HG02571 (cell line): ENCODE measurements at regions not wholly inside any gene's neighbourhood (a gene's known extent, or its start where the extent isn't known, plus 50 kb on each side); places are given as distances from the start of the nearest gene placed in this dataset.

Experiments used
- ATAC-seq: cut with Tn5 transposase; IDR thresholded peaks from one replicate; pipeline ENCODE4 v1.9.1; 2021; ENCODE audit warnings: mild to moderate bottlenecking, moderate library complexity; ENCODE audit not compliant: unreplicated experiment

DNA sequence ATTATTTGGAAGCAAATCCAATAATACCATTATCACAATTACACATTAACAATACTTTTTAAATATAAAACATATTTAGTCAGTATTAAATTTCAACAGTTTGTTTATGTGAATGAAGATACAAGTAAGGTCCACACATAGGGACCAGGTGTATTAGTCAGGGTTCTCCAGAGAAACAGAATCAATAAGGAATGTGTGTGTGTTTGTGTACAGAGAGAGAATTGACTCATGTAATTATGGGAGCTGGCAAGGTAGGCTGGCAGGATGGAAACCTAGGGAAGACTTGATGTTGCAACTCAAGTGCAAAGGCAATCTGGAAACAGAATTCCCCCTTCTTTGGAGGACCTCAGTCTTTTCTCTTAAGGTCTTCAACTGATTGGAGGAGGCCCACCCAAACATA, 123.2 kb upstream of the OTX2 start:
- no peak for ATAC-seq

DNA sequence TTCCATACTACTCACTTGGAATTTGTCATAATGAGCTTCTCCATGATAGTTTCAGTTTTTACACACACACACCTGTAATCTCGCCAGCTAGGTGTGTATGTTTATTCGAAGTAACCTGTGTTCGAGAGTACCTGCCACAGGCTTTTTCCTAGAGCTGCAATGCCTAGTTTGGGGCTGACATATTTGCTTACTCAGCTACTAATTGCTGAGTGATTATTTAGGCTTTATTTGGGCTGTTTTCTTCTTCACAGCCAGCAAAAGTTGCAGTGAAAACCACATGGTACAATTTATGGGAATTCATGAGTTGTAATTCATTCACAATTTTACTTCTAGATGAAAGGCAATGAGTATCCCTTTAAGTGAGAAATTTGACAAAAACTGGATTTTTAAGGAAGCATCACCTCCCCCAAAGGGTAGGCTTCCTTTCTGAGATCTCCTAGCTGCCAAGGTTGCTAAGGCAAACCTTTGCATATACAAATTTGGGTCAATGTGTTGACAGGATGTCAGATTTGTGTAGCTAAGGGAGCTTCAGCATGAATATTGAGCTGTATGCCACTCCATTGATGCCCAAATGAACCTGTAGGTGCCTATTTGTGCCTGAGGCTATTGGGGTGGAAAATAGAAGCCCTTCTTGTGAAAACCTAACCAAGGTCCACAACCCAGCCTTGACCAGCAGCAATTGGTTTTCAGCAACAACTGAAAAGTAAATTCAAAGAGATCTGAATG, 108.7 kb upstream of the OTX2 start:
- ATAC-seq: no peak

DNA sequence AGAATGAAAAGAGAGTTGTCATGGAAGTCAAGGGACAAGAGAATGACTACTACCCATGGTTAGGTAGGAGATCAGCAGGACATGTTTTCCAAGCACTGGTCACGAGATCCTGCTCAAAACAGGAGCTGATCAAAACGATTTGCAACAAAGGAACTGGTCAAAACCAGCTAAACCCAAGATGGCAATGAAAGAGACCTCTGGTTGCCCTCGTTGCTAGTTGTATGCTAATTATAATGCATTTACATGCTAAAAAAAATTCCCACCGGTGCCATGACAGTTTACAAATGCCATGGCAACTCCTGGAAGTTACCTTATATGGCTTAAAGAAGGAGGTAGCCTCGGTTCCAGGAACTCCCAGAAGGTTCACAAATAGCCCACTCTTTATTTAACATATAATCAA, 95.0 kb upstream of the OTX2 start:
- ATAC-seq: no peak

DNA sequence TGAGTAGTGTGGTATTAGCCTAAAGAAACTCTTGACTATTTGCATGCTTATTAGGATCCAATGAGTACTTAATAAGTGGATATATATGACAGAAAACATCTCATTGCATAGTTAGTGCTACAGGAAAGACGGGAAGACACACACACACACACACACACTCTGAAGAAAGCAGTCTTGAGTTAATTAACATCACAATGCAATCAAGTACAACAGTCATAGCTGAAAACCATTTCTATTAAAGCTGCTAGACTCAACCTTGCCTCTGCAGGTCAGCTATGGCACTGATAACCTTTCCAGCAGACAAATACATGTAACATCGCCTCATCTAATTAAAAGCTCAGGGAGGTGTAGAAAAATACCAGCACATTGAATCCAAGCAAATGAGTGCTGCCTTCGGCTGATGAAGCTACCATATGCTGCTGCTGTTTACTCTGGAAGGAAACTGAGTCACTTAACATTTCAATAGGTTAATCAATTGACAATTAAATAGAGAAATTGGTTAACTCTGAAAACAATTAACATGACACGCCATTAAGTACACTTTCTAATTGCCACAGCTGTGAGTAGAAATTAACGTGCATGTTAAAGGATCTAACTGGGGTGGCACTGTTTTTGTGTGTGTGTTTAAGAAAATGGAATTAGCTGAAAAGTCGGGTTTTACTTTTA, 93.2 kb upstream of the OTX2 start:
- no peak for ATAC-seq

DNA sequence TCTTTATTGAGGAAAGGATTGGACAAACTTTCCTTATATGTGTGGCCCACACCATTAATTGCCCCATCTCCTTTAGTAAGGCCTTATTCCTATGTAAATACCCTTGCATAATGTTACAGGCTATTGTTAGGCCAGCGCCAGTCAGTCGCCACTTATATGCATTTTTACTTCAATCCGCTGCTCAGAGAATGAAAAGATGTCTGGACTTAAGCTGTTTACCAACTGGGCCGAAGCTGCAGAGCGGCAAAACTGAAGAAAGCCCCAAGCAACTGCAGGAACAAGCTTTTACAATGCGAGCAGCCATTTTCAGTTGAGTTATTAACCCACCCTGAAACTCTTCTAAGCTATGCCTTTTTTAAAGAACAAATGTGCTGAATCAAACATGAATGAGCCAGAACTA, 92.1 kb upstream of the OTX2 start:
- no peak for ATAC-seq

DNA sequence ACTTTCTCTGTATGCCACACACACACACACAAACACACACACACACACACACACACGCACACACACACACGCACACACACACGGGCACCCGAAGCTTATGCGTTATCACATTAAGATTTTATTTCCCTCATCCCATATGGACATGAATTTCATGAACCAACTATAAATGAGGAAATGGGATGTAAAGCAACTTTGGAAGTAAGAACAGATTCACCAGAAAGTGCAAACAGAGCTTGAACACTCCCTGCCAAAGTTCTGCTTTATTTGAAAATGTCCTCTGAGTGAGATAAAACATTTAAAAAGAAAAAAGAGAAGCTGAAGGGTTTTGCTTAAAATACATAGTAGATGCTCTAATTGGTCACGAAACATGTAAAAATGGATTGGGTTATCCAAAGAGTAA, 90.4 kb upstream of the OTX2 start:
- no peak for ATAC-seq

DNA sequence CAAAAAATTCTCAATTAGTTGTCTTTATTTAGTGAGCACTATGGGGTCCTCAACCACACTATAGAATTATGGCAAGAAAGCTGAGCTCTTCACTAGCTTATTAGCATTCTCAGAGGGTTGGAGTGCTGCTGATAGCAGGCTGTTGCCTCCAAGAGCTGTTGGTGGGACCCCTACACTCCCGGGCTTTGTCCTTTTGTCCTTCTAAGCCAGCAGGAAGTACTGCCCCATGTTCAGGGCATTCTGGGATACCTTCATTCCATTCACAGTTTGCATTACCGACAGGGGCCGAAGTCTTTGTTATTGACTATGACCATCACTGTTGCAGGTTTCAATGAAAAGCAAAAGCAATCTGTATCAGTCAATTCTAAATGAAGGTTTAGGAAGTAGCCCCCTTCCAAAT, 89.5 kb upstream of the OTX2 start:
- no peak for ATAC-seq

DNA sequence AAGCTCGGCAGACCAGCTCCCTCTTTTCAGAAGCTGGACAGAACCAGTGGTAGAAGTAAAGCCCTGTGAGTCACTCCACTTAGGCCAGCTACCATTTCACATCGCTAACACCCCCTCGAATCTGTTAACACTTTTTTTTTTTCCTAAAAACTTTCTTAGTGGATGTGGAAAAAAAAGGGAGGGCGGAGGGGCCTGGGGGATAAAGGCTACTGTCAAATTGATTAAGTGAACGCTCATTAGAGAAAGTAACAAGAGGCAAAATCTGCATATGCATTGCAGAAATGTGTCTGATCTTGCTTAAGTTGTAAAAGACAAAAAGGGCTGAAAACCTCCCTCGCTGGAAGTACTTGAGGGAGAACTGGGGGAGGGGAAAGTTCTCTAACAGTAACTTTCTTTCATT, 86.6 kb upstream of the OTX2 start:
- no peak for ATAC-seq

DNA sequence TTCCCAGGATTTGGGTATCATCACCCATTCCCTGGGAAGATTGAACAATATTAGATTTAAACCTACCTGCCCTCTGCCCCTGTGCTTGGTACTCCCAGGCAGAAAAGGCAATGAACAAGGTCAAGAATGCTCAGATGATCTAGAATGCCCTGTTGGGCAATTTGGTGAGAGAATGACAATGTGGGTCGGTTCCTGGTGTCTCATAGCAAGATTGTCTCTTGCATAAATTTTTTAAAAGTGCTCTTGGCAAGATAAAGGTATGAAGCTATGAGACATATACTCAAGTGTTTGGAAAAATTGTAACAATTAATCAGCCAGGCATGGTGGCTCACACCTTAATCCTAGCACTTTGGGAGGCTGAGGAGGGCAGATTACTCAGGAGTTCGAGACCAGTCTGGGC, 86.0 kb upstream of the OTX2 start:
- ATAC-seq: no peak

DNA sequence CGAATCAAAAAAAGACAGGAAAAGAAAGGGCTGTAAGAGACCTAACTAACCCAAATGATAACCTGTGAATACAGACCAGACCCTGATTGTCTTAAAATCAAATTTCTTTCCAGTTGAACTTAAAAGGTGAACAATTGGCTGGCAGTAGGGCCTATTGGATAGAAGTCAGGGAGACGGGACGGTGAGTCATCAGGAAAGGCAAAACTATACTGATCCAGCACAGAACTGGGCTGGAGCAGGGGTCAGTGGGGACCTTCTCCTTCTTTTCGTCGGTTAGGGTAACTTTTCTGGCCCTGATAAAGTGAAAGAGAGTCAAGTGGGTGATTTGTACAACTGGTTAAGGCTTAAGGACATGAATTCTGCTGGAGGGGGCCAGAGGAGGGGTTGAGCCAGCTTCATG, 84.9 kb upstream of the OTX2 start:
- no peak for ATAC-seq

DNA sequence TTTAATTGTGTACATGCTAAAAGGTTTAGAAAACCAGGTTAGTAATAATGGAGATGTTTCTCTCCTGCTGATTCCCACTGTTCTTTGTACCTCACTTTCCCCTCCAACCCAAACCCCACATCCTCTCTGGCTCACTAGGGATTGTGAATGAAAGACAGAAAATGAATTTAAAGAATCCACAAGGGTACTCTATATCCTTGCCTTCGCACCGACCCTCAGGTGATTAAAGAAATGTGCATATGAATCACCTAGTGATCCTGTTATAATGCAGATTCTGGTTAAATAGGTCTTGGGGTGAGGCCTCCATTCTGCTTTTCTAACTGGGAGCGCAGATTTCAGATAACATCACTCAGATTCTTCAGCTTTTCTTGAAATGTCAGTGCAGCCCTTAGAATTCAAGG, 84.3 kb upstream of the OTX2 start:
- ATAC-seq: no peak

DNA sequence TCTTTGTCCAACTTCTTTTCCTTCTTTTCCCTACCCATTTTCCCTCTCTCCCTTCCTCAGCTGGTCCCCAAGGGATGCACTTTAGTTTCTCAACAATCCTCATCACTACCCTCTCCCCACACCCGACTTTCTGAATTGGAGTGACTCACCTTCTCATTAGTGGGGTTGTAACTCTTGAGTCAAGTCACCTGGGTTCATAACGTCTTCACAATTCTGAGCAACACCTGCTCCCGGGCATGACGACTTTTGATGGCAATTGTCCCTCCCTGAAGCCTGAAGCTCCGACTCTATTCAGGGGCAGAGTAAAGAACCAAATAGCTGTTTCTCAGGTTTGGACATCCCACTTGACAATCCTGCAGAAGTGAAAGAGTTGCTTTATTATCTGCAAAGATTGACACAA, 82.7 kb upstream of the OTX2 start:
- ATAC-seq: no peak

DNA sequence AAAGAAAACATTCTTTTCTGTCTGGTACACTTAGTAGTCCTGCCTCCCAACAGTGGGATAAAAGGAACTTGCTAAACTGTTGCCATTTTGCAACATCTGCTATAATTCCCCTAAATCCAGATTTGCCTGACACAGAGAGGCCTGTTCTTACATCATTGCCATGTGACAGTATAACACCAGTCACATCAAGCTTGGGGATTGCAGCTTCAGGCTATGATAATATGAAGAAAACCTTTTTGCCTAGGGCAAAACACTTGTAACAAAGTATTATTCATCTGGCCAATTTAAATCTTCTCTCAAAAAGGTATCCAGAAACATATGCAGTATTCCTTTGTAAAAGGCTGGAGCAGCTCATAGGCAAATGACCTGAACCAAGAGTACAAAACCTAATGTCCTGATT, 80.9 kb upstream of the OTX2 start:
- no peak for ATAC-seq

DNA sequence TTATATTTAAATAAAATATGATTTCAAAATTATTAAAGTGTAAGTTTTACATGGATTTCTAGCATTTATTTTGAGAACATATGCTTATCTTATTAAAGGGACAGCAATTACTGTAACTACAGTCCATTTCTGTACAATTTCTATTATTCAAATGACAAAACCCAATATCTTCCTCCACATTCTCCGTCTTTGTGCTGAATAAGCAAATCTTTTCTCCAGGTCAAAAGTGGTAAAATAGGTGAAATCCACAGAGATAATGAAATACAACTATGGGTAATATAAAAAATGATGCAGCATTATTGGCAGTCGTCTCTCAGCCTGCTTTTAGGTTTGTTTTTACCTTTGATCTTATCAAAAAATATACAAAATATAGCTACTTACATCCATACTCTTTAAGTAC, 79.4 kb upstream of the OTX2 start:
- no peak for ATAC-seq

DNA sequence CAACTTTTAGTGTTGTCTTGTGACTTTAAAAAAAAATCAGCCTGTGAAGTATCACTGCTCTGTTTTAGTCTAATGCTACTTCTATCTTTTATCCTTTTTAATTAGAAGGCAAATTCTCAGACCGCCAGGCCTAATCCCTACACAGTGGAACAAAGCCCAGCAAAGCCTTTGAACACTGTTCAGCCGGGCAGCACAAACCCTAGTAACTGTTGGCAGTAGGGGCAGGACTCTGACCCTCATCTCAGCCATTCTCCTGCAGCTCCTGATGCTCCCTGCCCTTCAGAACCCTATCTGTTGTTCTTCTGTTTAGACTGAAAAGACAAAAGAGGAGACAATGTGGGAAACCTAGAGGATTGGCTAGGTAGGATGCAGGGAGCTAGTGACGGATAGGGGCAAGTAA, 78.0 kb upstream of the OTX2 start:
- no peak for ATAC-seq

DNA sequence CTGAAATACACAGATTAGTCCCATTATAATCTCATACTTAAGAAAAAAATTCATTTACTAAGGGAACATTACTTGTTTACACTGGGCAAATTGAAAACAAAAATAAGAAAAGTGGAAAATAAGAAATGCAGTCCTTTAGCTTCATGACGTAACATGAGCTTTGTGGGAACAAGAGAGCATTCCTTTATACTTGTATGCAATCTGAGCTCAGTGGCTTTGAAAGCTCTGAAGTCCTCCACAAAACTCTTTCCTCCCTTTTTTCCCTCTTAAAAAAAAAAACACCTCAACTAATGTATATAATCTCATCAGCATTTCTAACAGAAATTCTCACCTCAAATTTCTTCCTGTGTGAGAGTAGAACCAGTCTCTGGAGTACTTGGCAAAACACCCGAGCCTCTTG, 76.9 kb upstream of the OTX2 start:
- no peak for ATAC-seq

DNA sequence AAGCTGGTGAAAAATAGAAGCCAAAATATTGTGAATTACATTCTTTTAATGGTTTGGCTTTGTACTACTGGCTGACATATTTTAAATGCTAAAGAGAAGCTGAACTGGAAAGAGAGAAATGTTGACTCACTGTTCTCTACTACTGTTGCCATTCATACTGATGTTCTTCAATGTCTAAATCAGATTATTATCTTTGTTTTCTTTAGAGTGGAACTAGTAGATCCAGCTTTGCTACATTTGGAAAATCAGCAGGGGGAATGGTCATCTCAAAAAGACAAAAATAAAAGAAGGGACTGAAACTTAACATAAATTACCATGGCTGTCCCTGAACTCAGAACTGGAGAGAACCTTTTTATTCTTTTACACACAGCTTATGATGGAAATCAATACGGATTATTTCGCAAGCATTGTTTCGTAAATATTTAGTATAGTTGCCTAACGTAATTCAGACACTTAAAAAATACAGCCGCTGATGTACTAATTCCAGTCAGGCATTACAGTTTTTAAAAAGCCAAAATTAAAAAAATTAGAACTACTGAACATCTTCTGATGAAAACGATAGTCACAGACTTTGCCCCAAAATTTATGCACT, 76.3 kb upstream of the OTX2 start:
- no peak for ATAC-seq

DNA sequence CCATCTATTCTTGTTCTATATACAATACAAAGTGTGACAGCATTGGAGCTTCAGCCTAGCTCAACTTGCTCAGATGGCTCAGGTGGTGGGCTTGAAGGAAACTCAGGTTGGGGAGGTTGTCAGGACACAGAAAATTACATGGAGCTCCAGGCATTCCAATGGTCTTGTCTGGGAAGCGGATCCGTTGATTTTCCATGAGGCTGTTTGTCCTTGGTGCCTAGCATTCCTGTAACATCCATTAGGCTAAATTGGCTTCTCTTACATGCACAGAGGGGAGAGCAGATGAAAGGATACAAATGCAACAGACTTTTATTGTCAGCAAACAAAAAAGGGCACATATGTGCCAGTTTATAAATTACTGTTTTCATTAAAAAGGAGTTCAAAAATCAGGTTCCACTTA, 75.5 kb upstream of the OTX2 start:
- no peak for ATAC-seq

DNA sequence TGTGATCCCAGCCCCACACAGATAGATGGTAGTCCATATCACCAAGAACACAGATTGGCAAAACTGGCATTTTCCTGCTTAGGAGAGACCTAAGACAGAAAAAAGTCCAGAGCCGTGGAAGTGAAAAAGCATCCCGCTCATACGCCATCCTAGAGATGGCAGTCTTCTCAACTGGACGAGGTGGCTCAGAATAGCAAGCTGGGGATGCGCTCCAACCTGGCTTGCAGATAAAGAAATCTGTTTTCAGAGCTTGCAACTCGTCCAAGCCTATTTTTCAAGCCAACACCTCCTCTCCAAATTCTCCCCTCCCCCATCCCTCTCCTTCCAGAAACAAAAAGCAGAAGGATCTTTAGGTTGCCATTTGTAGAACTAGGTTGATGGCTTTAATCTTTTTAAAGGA, 74.3 kb upstream of the OTX2 start:
- no peak for ATAC-seq

DNA sequence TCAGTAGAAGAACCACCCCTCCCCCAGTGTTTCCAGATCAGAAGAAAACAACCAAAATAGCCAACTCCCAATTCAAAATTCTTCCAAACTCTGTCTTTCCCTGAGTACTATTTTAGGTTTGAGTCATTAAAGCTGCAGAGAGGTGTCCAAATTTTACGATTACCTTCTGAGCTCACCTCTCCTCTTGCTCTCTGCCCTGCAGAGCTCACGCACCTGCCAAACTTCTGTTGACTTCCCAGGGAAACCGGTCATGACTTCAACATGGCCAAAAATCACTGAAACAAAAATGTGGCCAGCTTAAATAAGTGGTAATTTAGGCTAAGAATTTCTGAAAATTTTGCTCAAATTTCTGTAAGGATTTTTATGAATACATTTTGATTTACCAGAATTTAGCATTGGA, 70.9 kb upstream of the OTX2 start:
- no peak for ATAC-seq

DNA sequence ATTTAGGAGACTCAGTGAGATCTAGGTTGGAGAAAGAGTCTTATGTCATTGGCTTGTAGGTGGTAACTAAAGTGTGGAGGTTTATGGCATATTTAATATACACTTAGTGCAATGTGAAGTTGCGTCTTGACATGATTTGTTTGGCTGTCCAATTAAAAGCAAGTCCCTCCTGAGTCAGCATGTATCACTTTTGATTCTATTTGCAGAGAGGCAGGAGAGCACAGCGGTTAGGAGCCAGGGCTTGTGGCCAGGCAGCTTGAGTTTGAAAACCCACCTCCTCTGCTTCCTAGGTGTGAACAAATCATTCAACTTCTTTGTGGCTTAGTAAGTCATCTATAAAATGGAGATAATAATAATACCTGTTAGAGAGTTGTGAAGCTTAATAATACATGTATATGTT, 68.5 kb upstream of the OTX2 start:
- ATAC-seq: no peak

DNA sequence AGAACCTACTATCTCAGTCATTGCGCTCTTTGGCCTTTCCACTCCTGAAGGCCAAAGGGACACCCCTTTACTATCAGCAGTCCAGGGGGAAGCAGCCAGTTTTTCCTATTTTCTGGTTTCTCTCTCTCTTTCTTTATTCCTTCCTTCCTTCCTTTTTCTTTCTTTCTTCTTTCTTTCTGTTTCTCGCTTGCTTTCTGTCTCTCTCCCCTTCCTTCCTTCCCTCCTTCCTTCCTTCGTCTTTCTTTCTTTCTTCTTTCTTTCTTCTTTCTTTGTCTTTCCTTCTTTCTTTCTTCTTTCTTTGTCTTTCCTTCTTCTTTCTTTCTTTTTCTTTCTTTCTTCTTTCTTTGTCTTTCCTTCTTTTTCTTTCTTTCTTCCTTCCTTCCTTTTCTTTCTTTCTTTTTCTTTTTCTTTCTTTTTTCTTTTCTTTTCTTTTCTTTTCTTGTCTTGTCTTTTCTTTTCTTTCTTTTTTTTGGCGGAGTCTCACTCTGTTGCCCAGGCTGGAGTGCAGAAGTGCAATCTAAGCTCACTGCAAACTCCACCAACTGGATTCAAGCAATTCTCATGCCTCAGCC, 64.9 kb upstream of the OTX2 start:
- ATAC-seq: no peak
